Endothelial cell of umbilical vein (primary cell): ENCODE measurements at regions not wholly inside any gene's neighbourhood (a gene's known extent, or its start where the extent isn't known, plus 50 kb on each side); places are given as distances from the start of the nearest gene placed in this dataset.

Experiments
- BruUV-seq: library from RNA; stranded (reverse); fragments of 400-500 nt; replicated peaks from 2 replicates; lab custom pipeline; 2021; lab: Mats Ljungman, UMichigan
- CTCF ChIA-PET: fragments of 300-600, 350-600 bp; sonication (Branson Sonifier 250); formaldehyde crosslinking; loops from one replicate; lab custom pipeline; 2021; ENCODE audit warnings: antibody characterized with exemption, inconsistent platforms; lab: Charles Lee
- POLR2A ChIA-PET: fragments of 300-600, 350-600 bp; sonication (Branson Sonifier 250); formaldehyde crosslinking; loops from one replicate; lab custom pipeline; 2021; ENCODE audit warnings: antibody characterized with exemption, inconsistent platforms; lab: Charles Lee
- DNase-seq: peaks from one replicate; pipeline ENCODE4 v3.0.0-alpha.2; 2011; ENCODE audit warnings: low read depth, low spot score
- FAIRE-seq: peaks from 2 replicates; lab custom pipeline; 2011; peaks lifted over from hg19 to GRCh38; lab: Jason Lieb, UNC
- H2AFZ ChIP-seq: 2 replicates; pipeline ENCODE4 v1.6.0; 2012; ENCODE audit warnings: low read depth, low read length, control low read depth, inconsistent platforms
- H3K27ac ChIP-seq: 2 replicates; pipeline ENCODE4 v1.5.1; 2011; ENCODE audit warnings: low read depth, mild to moderate bottlenecking, control low read depth, low read length, moderate library complexity; ENCODE audit not compliant: insufficient read depth
- H3K27me3 ChIP-seq, 2 experiments: 2 replicates each; pipeline versions ENCODE4 v1.6.0 to v1.6.1; 2011; ENCODE audit warnings: low read length in 2 of 2, mixed read lengths in 1 of 2; ENCODE audit not compliant: control insufficient read depth in 2 of 2, insufficient read depth in 2 of 2
- H3K36me3 ChIP-seq, 2 experiments: 2 replicates in 1 of 2; 3 replicates in 1 of 2; pipeline ENCODE4 v1.5.1; 2011; ENCODE audit warnings: low read length in 2 of 2, mild to moderate bottlenecking in 1 of 2, moderate library complexity in 1 of 2; ENCODE audit not compliant: control insufficient read depth in 2 of 2, insufficient read depth in 2 of 2; ENCODE audit errors: extremely low read depth in 1 of 2
- H3K4me1 ChIP-seq: 3 replicates; pipeline ENCODE4 v1.5.1; 2011; ENCODE audit warnings: mild to moderate bottlenecking, low read length; ENCODE audit not compliant: control insufficient read depth, insufficient read depth; ENCODE audit errors: extremely low read depth
- H3K4me2 ChIP-seq: 2 replicates; pipeline ENCODE4 v1.6.1; 2011; ENCODE audit warnings: low read length, control low read depth, mixed read lengths; ENCODE audit not compliant: insufficient read depth
- H3K4me3 ChIP-seq, 3 experiments: fragments of 200-600 bp in 1 of 3; sonication (generic), shearing (Covaris generic) in 1 of 3; replicated peaks in 1 of 3; 2 replicates each; pipeline ENCODE4 v1.5.1; 2011 to 2016; ENCODE audit warnings: control low read depth in 3 of 3, low read length in 3 of 3, mild to moderate bottlenecking in 2 of 3, inconsistent platforms in 1 of 3, low read depth in 1 of 3, moderate library complexity in 1 of 3; ENCODE audit not compliant: insufficient read depth in 1 of 3
- H3K79me2 ChIP-seq: 2 replicates; pipeline ENCODE4 v1.6.0; 2012; ENCODE audit warnings: low read length, inconsistent platforms; ENCODE audit not compliant: control insufficient read depth, insufficient read depth
- H3K9ac ChIP-seq: replicated peaks from 2 replicates; pipeline ENCODE3; 2011; ENCODE audit warnings: low read length, control low read depth; ENCODE audit not compliant: insufficient read depth; ENCODE audit errors: extremely low read depth
- H3K9me1 ChIP-seq: replicated peaks from 3 replicates; pipeline ENCODE4 v1.6.0; 2011; ENCODE audit warnings: mild to moderate bottlenecking, low read length; ENCODE audit not compliant: control insufficient read depth, insufficient read depth; ENCODE audit errors: extremely low read depth
- H3K9me3 ChIP-seq: replicated peaks from 2 replicates; pipeline ENCODE4 v1.5.1; 2012; ENCODE audit warnings: low read length, inconsistent platforms; ENCODE audit not compliant: control insufficient read depth, insufficient read depth
- H4K20me1 ChIP-seq: replicated peaks from 2 replicates; pipeline ENCODE3; 2011; ENCODE audit warnings: mild to moderate bottlenecking, low read length; ENCODE audit not compliant: control insufficient read depth, insufficient read depth; ENCODE audit errors: extremely low read depth
- EZH2 ChIP-seq: IDR thresholded peaks from 2 replicates; pipeline ENCODE4 v1.6.1; 2012; ENCODE audit warnings: borderline replicate concordance, low read depth, mild to moderate bottlenecking, moderate library complexity, low read length, inconsistent platforms; ENCODE audit not compliant: severe bottlenecking
- FOS ChIP-seq: IDR thresholded peaks from 2 replicates; pipeline ENCODE4 v1.6.1; 2011; ENCODE audit warnings: mild to moderate bottlenecking, low read length, moderate library complexity, borderline replicate concordance; ENCODE audit not compliant: insufficient read depth
- GATA2 ChIP-seq: IDR thresholded peaks from 2 replicates; pipeline ENCODE4 v1.7.0; 2011; ENCODE audit warnings: low read depth, mild to moderate bottlenecking, moderate library complexity, mixed read lengths, low read length; ENCODE audit not compliant: insufficient read length, insufficient read depth
- JUN ChIP-seq: IDR thresholded peaks from 2 replicates; pipeline ENCODE4 v1.6.1; 2011; ENCODE audit warnings: borderline replicate concordance, low read depth; ENCODE audit not compliant: insufficient read length, insufficient read depth
- MYC ChIP-seq: IDR thresholded peaks from one replicate; pipeline ENCODE4 v1.6.1; 2011; ENCODE audit warnings: mild to moderate bottlenecking, low read depth, low read length
- POLR2A ChIP-seq: IDR thresholded peaks from 2 replicates; pipeline ENCODE4 v1.6.1; 2012; ENCODE audit warnings: low read depth, mild to moderate bottlenecking, control low read depth, low read length
- POLR2AphosphoS5 ChIP-seq: IDR thresholded peaks from 2 replicates; pipeline ENCODE4 v1.6.1; 2012; ENCODE audit warnings: low read depth, mild to moderate bottlenecking, control low read depth, low read length, moderate library complexity; ENCODE audit not compliant: insufficient read depth
- dilution Hi-C: fragments of 300-500 bp; cut with MboI; formaldehyde crosslinking; loops from one replicate; pipeline ENCODE4 v1.15.0; 2019; ENCODE audit warnings: low sequenced_read_pairs; ENCODE audit not compliant: extremely low pct_ligation_motif_present
- intact Hi-C: fragments of 100-400 bp; cut with micrococcal nuclease; formaldehyde crosslinking; loops from one replicate; pipeline ENCODE4 v1.10.0; 2022
- TF ChIP-seq, protein P1 (sequence below): IDR thresholded peaks from 2 replicates; pipeline ENCODE4 v1.6.1; 2011; ENCODE audit not compliant: insufficient read depth, insufficient read length
- TF ChIP-seq, protein P2 (sequence below), 2 donors: IDR thresholded peaks; 1 replicate in 1 of 2; 2 replicates in 1 of 2; pipeline ENCODE4 v1.5.1; 2011; ENCODE audit warnings: low read length in 2 of 2, mild to moderate bottlenecking in 2 of 2, moderate library complexity in 2 of 2, control low read depth in 1 of 2, inconsistent platforms in 1 of 2, low read depth in 1 of 2; ENCODE audit not compliant: insufficient read depth in 1 of 2; ENCODE audit errors: extremely low read depth in 1 of 2

DNA sequence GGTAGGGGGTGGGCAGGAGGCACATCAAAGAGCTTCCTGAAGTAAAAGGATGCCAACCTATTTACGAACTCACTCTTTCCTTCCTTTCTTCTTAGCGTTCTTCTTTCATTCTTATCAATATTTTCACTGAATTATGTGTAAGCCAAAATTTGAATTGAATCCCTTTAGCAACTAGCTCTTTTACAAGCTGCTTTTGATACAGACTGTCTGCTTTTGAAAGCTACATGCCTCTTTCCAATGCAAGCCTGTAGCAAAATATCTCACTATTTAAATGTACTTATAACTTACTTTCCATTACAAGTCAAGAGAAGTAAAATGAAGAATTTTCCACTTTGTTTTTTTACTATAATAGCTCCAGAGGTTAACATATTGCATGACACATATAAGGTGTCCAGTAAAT is 186.6 kb downstream of the NXPE2 start:
- H3K4me2 ChIP-seq = no peak overlapping the region
- intact Hi-C loops (no loop called here), dilution Hi-C loops (no loop called here)
- FAIRE-seq (no peak), DNase-seq (no peak)
- no peak overlapping the region for H3K9ac ChIP-seq
- H3K4me1 ChIP-seq = no peaks in the 10 kb centered on the region
- H3K27me3 ChIP-seq = no peaks in the 10 kb centered on the region
- H3K4me3 ChIP-seq = no peak overlapping the region
- no peak overlapping the region for H2AFZ ChIP-seq
- no peak overlapping the region for H3K27ac ChIP-seq
- no peak for TF ChIP-seq FOS
- no peak for TF ChIP-seq POLR2AphosphoS5
- no peak for TF ChIP-seq POLR2A
- no peak for TF ChIP-seq EZH2
- TF ChIP-seq, protein P1, sequence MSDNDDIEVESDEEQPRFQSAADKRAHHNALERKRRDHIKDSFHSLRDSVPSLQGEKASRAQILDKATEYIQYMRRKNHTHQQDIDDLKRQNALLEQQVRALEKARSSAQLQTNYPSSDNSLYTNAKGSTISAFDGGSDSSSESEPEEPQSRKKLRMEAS = no peak
- TF ChIP-seq JUN = no peak
- no peak for TF ChIP-seq MYC
- TF ChIP-seq GATA2 = no peak
- TF ChIP-seq, protein P2, sequence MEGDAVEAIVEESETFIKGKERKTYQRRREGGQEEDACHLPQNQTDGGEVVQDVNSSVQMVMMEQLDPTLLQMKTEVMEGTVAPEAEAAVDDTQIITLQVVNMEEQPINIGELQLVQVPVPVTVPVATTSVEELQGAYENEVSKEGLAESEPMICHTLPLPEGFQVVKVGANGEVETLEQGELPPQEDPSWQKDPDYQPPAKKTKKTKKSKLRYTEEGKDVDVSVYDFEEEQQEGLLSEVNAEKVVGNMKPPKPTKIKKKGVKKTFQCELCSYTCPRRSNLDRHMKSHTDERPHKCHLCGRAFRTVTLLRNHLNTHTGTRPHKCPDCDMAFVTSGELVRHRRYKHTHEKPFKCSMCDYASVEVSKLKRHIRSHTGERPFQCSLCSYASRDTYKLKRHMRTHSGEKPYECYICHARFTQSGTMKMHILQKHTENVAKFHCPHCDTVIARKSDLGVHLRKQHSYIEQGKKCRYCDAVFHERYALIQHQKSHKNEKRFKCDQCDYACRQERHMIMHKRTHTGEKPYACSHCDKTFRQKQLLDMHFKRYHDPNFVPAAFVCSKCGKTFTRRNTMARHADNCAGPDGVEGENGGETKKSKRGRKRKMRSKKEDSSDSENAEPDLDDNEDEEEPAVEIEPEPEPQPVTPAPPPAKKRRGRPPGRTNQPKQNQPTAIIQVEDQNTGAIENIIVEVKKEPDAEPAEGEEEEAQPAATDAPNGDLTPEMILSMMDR (IDR thresholded peaks at IDR 0.05; ENCODE audit: extremely low read depth in 1 of 2, insufficient read depth in 1 of 2, low read depth in 1 of 2, low read length in 2 of 2) = no peak
- no peaks in the 10 kb centered on the region for H3K9me1 ChIP-seq
- CTCF ChIA-PET = no interaction called here
- H3K36me3 ChIP-seq = no peaks in the 10 kb centered on the region
- no peaks in the 10 kb centered on the region for H4K20me1 ChIP-seq
- POLR2A ChIA-PET = no interaction called here
- no peaks in the 10 kb centered on the region for H3K79me2 ChIP-seq
- H3K9me3 ChIP-seq = peaks cover 2% of the 10 kb centered on the region
- no TSS peak for BruUV-seq
